ENCODE measurements at regions not wholly inside any gene's neighbourhood (a gene's known extent, or its start where the extent isn't known, plus 50 kb on each side); places are given as distances from the start of the nearest gene placed in this dataset.

GRCh38 chr5:107204413-107204812 is 466.3 kb downstream of the EFNA5 start:
- no peak for TF ChIP-seq CTCF (conservative IDR thresholded peaks at IDR 0.05 in 1 of 2, IDR thresholded peaks at IDR 0.05 in 1 of 2; ENCODE audit: extremely low read depth in 1 of 2, insufficient read depth in 1 of 2, low read depth in 1 of 2, low read length in 2 of 2)
- TF ChIP-seq EZH2 (IDR thresholded peaks at IDR 0.05; ENCODE audit: borderline replicate concordance, low read length), result no peak

Measured in mammary epithelial cell (primary cell).